ENCODE measurements at regions not wholly inside any gene's neighbourhood (a gene's known extent, or its start where the extent isn't known, plus 50 kb on each side); places are given as distances from the start of the nearest gene placed in this dataset.
"Not testable (repeated sequence)": the region's sequence is repeated elsewhere in the genome, so short reads cannot be mapped to it uniquely, and the experiment has no call there.

DNA sequence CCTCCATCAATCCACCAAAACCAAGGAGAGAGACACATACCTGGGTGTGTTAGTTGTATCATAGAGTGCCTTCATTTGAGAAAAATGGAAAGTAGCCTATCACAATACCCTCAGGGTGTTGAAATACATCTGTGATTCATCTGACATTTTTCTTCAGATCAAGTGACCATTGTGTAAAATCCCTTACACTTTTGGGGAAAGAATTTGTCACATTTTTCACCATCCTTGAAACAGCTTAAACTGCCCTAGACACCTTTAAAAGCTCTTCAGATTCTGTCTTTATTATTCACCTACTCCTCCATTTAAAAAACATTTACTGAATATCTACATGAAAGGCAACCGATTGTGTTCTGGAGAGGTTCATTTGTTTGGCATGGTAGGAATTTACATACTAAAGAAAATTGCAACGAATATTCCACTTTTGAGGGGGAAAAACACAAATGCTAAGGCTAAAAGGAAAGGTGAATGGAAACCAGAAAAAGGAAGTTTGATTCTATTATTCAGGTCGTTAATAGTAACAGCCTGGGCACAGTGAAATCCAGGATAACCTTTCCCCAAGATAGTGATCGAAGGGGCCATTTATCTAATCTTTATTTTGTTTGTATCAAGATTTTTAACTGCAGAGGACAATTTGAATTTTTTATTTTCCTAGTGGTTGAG is 70.4 kb upstream of the SAMSN1 start:
- Histone ChIP-seq H3K27me3 (replicated peaks; ENCODE audit: control insufficient read depth, insufficient read depth, low read length) (no peaks in the 10 kb centered on the region), H3K36me3 (ENCODE audit: control insufficient read depth, insufficient read depth, low read length) (no peaks in the 10 kb centered on the region), H3K4me3 (replicated peaks; ENCODE audit: low read depth, low read length) (no peak overlapping the region)
- DNase-seq (ENCODE audit: extremely low read depth, insufficient read length), result no peak
- TF ChIP-seq, protein P1, sequence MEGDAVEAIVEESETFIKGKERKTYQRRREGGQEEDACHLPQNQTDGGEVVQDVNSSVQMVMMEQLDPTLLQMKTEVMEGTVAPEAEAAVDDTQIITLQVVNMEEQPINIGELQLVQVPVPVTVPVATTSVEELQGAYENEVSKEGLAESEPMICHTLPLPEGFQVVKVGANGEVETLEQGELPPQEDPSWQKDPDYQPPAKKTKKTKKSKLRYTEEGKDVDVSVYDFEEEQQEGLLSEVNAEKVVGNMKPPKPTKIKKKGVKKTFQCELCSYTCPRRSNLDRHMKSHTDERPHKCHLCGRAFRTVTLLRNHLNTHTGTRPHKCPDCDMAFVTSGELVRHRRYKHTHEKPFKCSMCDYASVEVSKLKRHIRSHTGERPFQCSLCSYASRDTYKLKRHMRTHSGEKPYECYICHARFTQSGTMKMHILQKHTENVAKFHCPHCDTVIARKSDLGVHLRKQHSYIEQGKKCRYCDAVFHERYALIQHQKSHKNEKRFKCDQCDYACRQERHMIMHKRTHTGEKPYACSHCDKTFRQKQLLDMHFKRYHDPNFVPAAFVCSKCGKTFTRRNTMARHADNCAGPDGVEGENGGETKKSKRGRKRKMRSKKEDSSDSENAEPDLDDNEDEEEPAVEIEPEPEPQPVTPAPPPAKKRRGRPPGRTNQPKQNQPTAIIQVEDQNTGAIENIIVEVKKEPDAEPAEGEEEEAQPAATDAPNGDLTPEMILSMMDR (IDR thresholded peaks at IDR 0.05; ENCODE audit: insufficient read depth, low read length, poor library complexity, severe bottlenecking), result no peak

GRCh38 chr21:14615359-14615974 is 69.4 kb upstream of the SAMSN1 start:
- Histone ChIP-seq H3K4me3 (replicated peaks; ENCODE audit: low read depth, low read length) (no peak overlapping the region), H3K27me3 (replicated peaks; ENCODE audit: control insufficient read depth, insufficient read depth, low read length) (no peaks in the 10 kb centered on the region), H3K36me3 (ENCODE audit: control insufficient read depth, insufficient read depth, low read length) (no peaks in the 10 kb centered on the region)
- TF ChIP-seq, protein P1 (IDR thresholded peaks at IDR 0.05; ENCODE audit: insufficient read depth, low read length, poor library complexity, severe bottlenecking), result no peak
- DNase-seq (ENCODE audit: extremely low read depth, insufficient read length), result no peak

DNA sequence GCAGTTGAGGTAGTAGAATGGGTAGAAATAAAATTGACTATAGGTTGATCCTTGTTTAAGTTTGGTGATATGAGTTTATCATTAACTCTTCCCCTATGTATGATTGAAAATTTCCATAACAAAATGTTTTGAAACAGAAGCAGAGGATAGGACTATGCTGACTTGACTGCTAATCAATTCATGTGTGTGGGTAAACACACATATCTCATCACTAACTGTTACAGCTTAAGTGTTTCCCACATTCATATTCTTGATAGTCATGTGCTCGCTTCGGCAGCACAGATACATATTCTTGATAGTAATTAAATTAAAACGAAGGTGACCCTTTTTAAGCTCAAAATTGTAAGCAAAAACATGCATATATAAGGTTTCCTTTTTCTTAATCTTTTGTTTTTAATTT is 68.2 kb upstream of the SAMSN1 start:
- TF ChIP-seq, protein P1 (IDR thresholded peaks at IDR 0.05; ENCODE audit: insufficient read depth, low read length, poor library complexity, severe bottlenecking), result no peak
- no peak for DNase-seq (ENCODE audit: extremely low read depth, insufficient read length)

GRCh38 chr21:14613486-14614224 is 67.5 kb upstream of the SAMSN1 start:
- Histone ChIP-seq H3K4me3 (replicated peaks; ENCODE audit: low read depth, low read length) (no peak overlapping the region), H3K36me3 (ENCODE audit: control insufficient read depth, insufficient read depth, low read length) (no peaks in the 10 kb centered on the region), H3K27me3 (replicated peaks; ENCODE audit: control insufficient read depth, insufficient read depth, low read length) (no peaks in the 10 kb centered on the region)
- TF ChIP-seq, protein P1 (IDR thresholded peaks at IDR 0.05; ENCODE audit: insufficient read depth, low read length, poor library complexity, severe bottlenecking), result no peak
- no peak for DNase-seq (ENCODE audit: extremely low read depth, insufficient read length)

More for the DNA sequence above, 68.2 kb upstream of the SAMSN1 start:
- no peaks in the 10 kb centered on the region for H3K36me3 ChIP-seq (ENCODE audit: control insufficient read depth, insufficient read depth, low read length)
- no peaks in the 10 kb centered on the region for H3K27me3 ChIP-seq (replicated peaks; ENCODE audit: control insufficient read depth, insufficient read depth, low read length)
- no peak overlapping the region for H3K4me3 ChIP-seq (replicated peaks; ENCODE audit: low read depth, low read length)

DNA sequence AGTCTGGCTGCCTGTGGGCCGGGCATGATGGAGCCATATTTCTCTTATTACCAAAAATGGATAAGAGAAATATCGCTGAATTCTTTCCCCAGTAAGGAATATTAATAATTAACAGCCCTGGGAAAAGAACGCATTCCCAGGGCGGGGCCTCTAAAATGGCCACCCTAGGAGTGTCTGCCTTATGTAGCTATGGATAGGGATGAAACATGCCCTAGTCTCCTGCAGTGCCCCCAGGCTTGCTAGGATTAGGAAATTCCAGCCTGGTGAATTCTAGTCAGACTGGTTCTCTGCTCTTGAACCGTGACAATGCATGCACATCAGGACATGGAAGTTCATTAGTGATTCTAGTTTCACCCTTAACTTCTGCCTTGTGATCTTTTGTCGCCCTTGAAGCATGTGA is 64.0 kb upstream of the SAMSN1 start:
- not testable (repeated sequence) for H3K27me3 ChIP-seq (replicated peaks; ENCODE audit: control insufficient read depth, insufficient read depth, low read length); H3K36me3 ChIP-seq (ENCODE audit: control insufficient read depth, insufficient read depth, low read length); DNase-seq (ENCODE audit: extremely low read depth, insufficient read length); H3K4me3 ChIP-seq (replicated peaks; ENCODE audit: low read depth, low read length)

DNA sequence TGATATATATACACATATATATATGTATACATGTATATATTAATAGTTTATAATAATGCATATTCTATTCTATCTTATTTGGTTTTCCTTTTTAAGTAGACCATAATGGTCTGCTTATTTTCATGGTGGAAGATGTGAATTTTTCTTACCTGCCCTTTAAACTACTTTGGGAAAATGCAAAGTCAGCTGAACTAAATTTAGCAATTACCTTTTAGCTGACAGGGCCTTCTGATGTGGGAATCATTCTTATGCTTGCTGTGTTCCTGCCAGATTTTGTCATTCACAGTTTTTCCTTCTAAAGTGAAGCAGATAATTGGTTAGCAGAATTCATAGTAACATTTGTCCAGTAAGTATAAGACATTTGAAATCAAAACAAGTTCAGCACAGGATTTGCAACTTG is 63.2 kb upstream of the SAMSN1 start:
- no peak for DNase-seq (ENCODE audit: extremely low read depth, insufficient read length)
- TF ChIP-seq, protein P1 (IDR thresholded peaks at IDR 0.05; ENCODE audit: insufficient read depth, low read length, poor library complexity, severe bottlenecking), result no peak
- Histone ChIP-seq H3K27me3 (replicated peaks; ENCODE audit: control insufficient read depth, insufficient read depth, low read length) (no peaks in the 10 kb centered on the region), H3K4me3 (replicated peaks; ENCODE audit: low read depth, low read length) (no peak overlapping the region), H3K36me3 (ENCODE audit: control insufficient read depth, insufficient read depth, low read length) (no peaks in the 10 kb centered on the region)

Measured in GM06990 (cell line).